ENCODE measurements at regions not wholly inside any gene's neighbourhood (a gene's known extent, or its start where the extent isn't known, plus 50 kb on each side); places are given as distances from the start of the nearest gene placed in this dataset.

GRCh38 chr18:38421021-38421420 lies 855.4 kb upstream of the CELF4 start (continued):
- TF ChIP-seq, protein P1, sequence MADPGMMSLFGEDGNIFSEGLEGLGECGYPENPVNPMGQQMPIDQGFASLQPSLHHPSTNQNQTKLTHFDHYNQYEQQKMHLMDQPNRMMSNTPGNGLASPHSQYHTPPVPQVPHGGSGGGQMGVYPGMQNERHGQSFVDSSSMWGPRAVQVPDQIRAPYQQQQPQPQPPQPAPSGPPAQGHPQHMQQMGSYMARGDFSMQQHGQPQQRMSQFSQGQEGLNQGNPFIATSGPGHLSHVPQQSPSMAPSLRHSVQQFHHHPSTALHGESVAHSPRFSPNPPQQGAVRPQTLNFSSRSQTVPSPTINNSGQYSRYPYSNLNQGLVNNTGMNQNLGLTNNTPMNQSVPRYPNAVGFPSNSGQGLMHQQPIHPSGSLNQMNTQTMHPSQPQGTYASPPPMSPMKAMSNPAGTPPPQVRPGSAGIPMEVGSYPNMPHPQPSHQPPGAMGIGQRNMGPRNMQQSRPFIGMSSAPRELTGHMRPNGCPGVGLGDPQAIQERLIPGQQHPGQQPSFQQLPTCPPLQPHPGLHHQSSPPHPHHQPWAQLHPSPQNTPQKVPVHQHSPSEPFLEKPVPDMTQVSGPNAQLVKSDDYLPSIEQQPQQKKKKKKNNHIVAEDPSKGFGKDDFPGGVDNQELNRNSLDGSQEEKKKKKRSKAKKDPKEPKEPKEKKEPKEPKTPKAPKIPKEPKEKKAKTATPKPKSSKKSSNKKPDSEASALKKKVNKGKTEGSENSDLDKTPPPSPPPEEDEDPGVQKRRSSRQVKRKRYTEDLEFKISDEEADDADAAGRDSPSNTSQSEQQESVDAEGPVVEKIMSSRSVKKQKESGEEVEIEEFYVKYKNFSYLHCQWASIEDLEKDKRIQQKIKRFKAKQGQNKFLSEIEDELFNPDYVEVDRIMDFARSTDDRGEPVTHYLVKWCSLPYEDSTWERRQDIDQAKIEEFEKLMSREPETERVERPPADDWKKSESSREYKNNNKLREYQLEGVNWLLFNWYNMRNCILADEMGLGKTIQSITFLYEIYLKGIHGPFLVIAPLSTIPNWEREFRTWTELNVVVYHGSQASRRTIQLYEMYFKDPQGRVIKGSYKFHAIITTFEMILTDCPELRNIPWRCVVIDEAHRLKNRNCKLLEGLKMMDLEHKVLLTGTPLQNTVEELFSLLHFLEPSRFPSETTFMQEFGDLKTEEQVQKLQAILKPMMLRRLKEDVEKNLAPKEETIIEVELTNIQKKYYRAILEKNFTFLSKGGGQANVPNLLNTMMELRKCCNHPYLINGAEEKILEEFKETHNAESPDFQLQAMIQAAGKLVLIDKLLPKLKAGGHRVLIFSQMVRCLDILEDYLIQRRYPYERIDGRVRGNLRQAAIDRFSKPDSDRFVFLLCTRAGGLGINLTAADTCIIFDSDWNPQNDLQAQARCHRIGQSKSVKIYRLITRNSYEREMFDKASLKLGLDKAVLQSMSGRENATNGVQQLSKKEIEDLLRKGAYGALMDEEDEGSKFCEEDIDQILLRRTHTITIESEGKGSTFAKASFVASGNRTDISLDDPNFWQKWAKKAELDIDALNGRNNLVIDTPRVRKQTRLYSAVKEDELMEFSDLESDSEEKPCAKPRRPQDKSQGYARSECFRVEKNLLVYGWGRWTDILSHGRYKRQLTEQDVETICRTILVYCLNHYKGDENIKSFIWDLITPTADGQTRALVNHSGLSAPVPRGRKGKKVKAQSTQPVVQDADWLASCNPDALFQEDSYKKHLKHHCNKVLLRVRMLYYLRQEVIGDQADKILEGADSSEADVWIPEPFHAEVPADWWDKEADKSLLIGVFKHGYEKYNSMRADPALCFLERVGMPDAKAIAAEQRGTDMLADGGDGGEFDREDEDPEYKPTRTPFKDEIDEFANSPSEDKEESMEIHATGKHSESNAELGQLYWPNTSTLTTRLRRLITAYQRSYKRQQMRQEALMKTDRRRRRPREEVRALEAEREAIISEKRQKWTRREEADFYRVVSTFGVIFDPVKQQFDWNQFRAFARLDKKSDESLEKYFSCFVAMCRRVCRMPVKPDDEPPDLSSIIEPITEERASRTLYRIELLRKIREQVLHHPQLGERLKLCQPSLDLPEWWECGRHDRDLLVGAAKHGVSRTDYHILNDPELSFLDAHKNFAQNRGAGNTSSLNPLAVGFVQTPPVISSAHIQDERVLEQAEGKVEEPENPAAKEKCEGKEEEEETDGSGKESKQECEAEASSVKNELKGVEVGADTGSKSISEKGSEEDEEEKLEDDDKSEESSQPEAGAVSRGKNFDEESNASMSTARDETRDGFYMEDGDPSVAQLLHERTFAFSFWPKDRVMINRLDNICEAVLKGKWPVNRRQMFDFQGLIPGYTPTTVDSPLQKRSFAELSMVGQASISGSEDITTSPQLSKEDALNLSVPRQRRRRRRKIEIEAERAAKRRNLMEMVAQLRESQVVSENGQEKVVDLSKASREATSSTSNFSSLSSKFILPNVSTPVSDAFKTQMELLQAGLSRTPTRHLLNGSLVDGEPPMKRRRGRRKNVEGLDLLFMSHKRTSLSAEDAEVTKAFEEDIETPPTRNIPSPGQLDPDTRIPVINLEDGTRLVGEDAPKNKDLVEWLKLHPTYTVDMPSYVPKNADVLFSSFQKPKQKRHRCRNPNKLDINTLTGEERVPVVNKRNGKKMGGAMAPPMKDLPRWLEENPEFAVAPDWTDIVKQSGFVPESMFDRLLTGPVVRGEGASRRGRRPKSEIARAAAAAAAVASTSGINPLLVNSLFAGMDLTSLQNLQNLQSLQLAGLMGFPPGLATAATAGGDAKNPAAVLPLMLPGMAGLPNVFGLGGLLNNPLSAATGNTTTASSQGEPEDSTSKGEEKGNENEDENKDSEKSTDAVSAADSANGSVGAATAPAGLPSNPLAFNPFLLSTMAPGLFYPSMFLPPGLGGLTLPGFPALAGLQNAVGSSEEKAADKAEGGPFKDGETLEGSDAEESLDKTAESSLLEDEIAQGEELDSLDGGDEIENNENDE (IDR thresholded peaks at IDR 0.05; ENCODE audit: insufficient replicate concordance, low read length): no peak
- TF ChIP-seq CTCF (IDR thresholded peaks at IDR 0.05; ENCODE audit: control extremely low read depth in 1 of 3, insufficient read depth in 1 of 3, low read depth in 1 of 3, low read length in 3 of 3) (no peak), TAF1 (IDR thresholded peaks at IDR 0.05; ENCODE audit: low read depth, low read length) (no peak), ZNF274 (IDR thresholded peaks at IDR 0.05; ENCODE audit: borderline replicate concordance, extremely low read depth, low read length) (no peak), YY1 (IDR thresholded peaks at IDR 0.05; ENCODE audit: low read depth, low read length) (no peak), RNF2 (IDR thresholded peaks at IDR 0.05; ENCODE audit: borderline replicate concordance, low read depth, low read length, missing control alignments, poor library complexity, severe bottlenecking) (no peak), KDM1A (IDR thresholded peaks at IDR 0.05; ENCODE audit: borderline replicate concordance, low read length) (no peak), SIRT6 (IDR thresholded peaks at IDR 0.05; ENCODE audit: low read length) (no peak), E2F6 (IDR thresholded peaks at IDR 0.05) (no peak)

Data from H1 (cell line).